ENCODE measurements at regions not wholly inside any gene's neighbourhood (a gene's known extent, or its start where the extent isn't known, plus 50 kb on each side); places are given as distances from the start of the nearest gene placed in this dataset.

GRCh38 chr6:140485740-140486449 is 1111.4 kb upstream of the CITED2 start:
- in situ Hi-C loops (cut with MboI; ENCODE audit: low pct_unique_long_range_greater_than_20kb, low sequenced_read_pairs, unreplicated experiment): no loop called here
- no peak for TF ChIP-seq CTCF (IDR thresholded peaks at IDR 0.05; ENCODE audit: extremely low read depth, insufficient read depth, missing control alignments)
- DNase-seq (ENCODE audit: low spot score): no peak

- DNase-seq (ENCODE audit: low spot score): no peak
- TF ChIP-seq CTCF (IDR thresholded peaks at IDR 0.05; ENCODE audit: extremely low read depth, insufficient read depth, missing control alignments): no peak
- in situ Hi-C loops (cut with MboI; ENCODE audit: low pct_unique_long_range_greater_than_20kb, low sequenced_read_pairs, unreplicated experiment): no loop called here
These were observed 1106.4 kb upstream of the CITED2 start for GRCh38 chr6:140480852-140481251.

GRCh38 chr6:140478631-140479030 is 1104.2 kb upstream of the CITED2 start:
- no peak for DNase-seq (ENCODE audit: low spot score)
- in situ Hi-C loops (cut with MboI; ENCODE audit: low pct_unique_long_range_greater_than_20kb, low sequenced_read_pairs, unreplicated experiment): no loop called here
- TF ChIP-seq CTCF (IDR thresholded peaks at IDR 0.05; ENCODE audit: extremely low read depth, insufficient read depth, missing control alignments): no peak

- in situ Hi-C loops (cut with MboI; ENCODE audit: low pct_unique_long_range_greater_than_20kb, low sequenced_read_pairs, unreplicated experiment): no loop called here
- no peak for DNase-seq (ENCODE audit: low spot score)
- TF ChIP-seq CTCF (IDR thresholded peaks at IDR 0.05; ENCODE audit: extremely low read depth, insufficient read depth, missing control alignments): no peak
These were observed 1100.6 kb upstream of the CITED2 start for GRCh38 chr6:140475086-140475485.

- no peak for TF ChIP-seq CTCF (IDR thresholded peaks at IDR 0.05; ENCODE audit: extremely low read depth, insufficient read depth, missing control alignments)
- in situ Hi-C loops (cut with MboI; ENCODE audit: low pct_unique_long_range_greater_than_20kb, low sequenced_read_pairs, unreplicated experiment): no loop called here
- DNase-seq (ENCODE audit: low spot score): no peak
These were observed 1090.3 kb upstream of the CITED2 start for GRCh38 chr6:140464720-140465119.

GRCh38 chr6:140463312-140463710 is 1088.9 kb upstream of the CITED2 start:
- TF ChIP-seq CTCF (IDR thresholded peaks at IDR 0.05; ENCODE audit: extremely low read depth, insufficient read depth, missing control alignments): no peak
- in situ Hi-C loops (cut with MboI; ENCODE audit: low pct_unique_long_range_greater_than_20kb, low sequenced_read_pairs, unreplicated experiment): no loop called here
- no peak for DNase-seq (ENCODE audit: low spot score)
